GM12878 (cell line): ENCODE measurements at regions not wholly inside any gene's neighbourhood (a gene's known extent, or its start where the extent isn't known, plus 50 kb on each side); places are given as distances from the start of the nearest gene placed in this dataset.

ENCODE experiments used
- ATAC-seq: fragments of 200-7000 bp; cut with Tn5 transposase; 3 replicates; pipeline ENCODE4 v1.9.1; 2020; ENCODE audit warnings: mild to moderate bottlenecking, moderate library complexity
- BruUV-seq: library from RNA; stranded (reverse); fragments of 400-500 nt; replicated peaks from 2 replicates; lab custom pipeline; 2021; lab: Mats Ljungman, UMichigan
- CTCF ChIA-PET: fragments of 300-600 bp; sonication (Branson Sonifier 250); formaldehyde crosslinking; extraction: SDS; loops from one replicate; lab custom pipeline; 2021; ENCODE audit warnings: inconsistent platforms; lab: Yijun Ruan, JAX
- POLR2A ChIA-PET: fragments of 350-600 bp; formaldehyde crosslinking; extraction: SDS; loops from one replicate; lab custom pipeline; 2021; ENCODE audit warnings: inconsistent platforms; lab: Charles Lee
- RAD21 ChIA-PET: fragments of 300-600 bp; sonication (Branson Sonifier 250); formaldehyde crosslinking; loops from one replicate; lab custom pipeline; 2023; ENCODE audit warnings: antibody characterized with exemption; ENCODE audit not compliant: unreplicated experiment; lab: Charles Lee
- SMC1A ChIA-PET: fragments of 300-600 bp; sonication (Branson Sonifier 250); formaldehyde crosslinking; loops from one replicate; lab custom pipeline; 2023; ENCODE audit not compliant: unreplicated experiment, uncharacterized antibody; lab: Charles Lee
- DNase-seq: peaks from one replicate; pipeline ENCODE4 v3.0.0-alpha.2; 2011; ENCODE audit warnings: low read depth, low spot score
- FAIRE-seq: peaks from 3 replicates; lab custom pipeline; 2011; peaks lifted over from hg19 to GRCh38; lab: Jason Lieb, UNC
- H2AFZ ChIP-seq: 2 replicates; pipeline ENCODE4 v1.6.0; 2011; ENCODE audit warnings: low read depth, low read length, control low read depth; ENCODE audit not compliant: control insufficient read depth
- H3K27ac ChIP-seq: 2 replicates; pipeline ENCODE4 v1.5.1; 2011; ENCODE audit warnings: control low read depth; ENCODE audit not compliant: control insufficient read depth, insufficient read depth
- H3K27me3 ChIP-seq, 2 experiments: replicated peaks in 1 of 2; 2 replicates each; pipeline versions ENCODE4 v1.6.0 to v1.6.1; 2011; ENCODE audit warnings: low read length in 1 of 2; ENCODE audit not compliant: control insufficient read depth in 2 of 2, insufficient read depth in 2 of 2
- H3K36me3 ChIP-seq, 2 experiments: 2 replicates each; pipeline ENCODE4 v1.5.1; 2011; ENCODE audit warnings: low read length in 1 of 2; ENCODE audit not compliant: control insufficient read depth in 2 of 2, insufficient read depth in 2 of 2
- H3K4me1 ChIP-seq: 2 replicates; pipeline ENCODE4 v1.6.1; 2011; ENCODE audit warnings: mild to moderate bottlenecking, low read length, moderate library complexity, mixed read lengths; ENCODE audit not compliant: control insufficient read depth, insufficient read depth
- H3K4me2 ChIP-seq: 2 replicates; pipeline ENCODE4 v1.6.0; 2011; ENCODE audit warnings: control low read depth; ENCODE audit not compliant: control insufficient read depth, insufficient read depth
- H3K4me3 ChIP-seq: fragments of 200-600 bp; sonication (generic); 2 replicates; pipeline ENCODE4 v1.5.1; 2016
- H3K79me2 ChIP-seq: 2 replicates; pipeline ENCODE4 v1.6.0; 2011; ENCODE audit warnings: low read length; ENCODE audit not compliant: control insufficient read depth, insufficient read depth
- H3K9ac ChIP-seq: 2 replicates; pipeline ENCODE4 v1.8.0; 2011; ENCODE audit warnings: low read length, control low read depth, mixed read lengths; ENCODE audit not compliant: control insufficient read depth, insufficient read depth
- H3K9me3 ChIP-seq: replicated peaks from 3 replicates; pipeline ENCODE4 v1.5.1; 2011; ENCODE audit warnings: mild to moderate bottlenecking, low read length; ENCODE audit not compliant: control insufficient read depth, insufficient read depth
- H4K20me1 ChIP-seq: 2 replicates; pipeline ENCODE4 v1.6.0; 2011; ENCODE audit not compliant: control insufficient read depth, insufficient read depth
- ATF2 ChIP-seq: IDR thresholded peaks from 2 replicates; pipeline ENCODE4 v1.6.1; 2012; ENCODE audit warnings: low read length, inconsistent platforms
- BACH1 ChIP-seq: fragments of 450-650 bp; IDR thresholded peaks from 2 replicates; pipeline ENCODE4 v1.6.1; 2017; ENCODE audit warnings: mild to moderate bottlenecking, borderline replicate concordance
- CHD1 ChIP-seq: IDR thresholded peaks from 2 replicates; pipeline ENCODE4 v1.6.1; 2012; ENCODE audit warnings: low read depth, low read length, improper control_type of control experiment
- CREB1 ChIP-seq: IDR thresholded peaks from 2 replicates; pipeline ENCODE4 v1.6.1; 2012; ENCODE audit warnings: low read depth, mild to moderate bottlenecking, inconsistent platforms
- E4F1 ChIP-seq: fragments of 450-650 bp; IDR thresholded peaks from 2 replicates; pipeline ENCODE4 v1.6.1; 2018; ENCODE audit warnings: borderline replicate concordance, mild to moderate bottlenecking; ENCODE audit not compliant: partially characterized antibody
- HDGF ChIP-seq: fragments of 450-650 bp; IDR thresholded peaks from 2 replicates; pipeline ENCODE4 v1.6.1; 2016; ENCODE audit warnings: antibody characterized with exemption
- JUNB ChIP-seq: IDR thresholded peaks from 2 replicates; pipeline ENCODE4 v1.6.1; 2016; ENCODE audit warnings: antibody characterized with exemption, mild to moderate bottlenecking
- MYB ChIP-seq: fragments of 150-350 bp; IDR thresholded peaks from 2 replicates; pipeline ENCODE4 v1.6.1; 2014; ENCODE audit warnings: mild to moderate bottlenecking, low read depth, low read length, borderline replicate concordance
- REST ChIP-seq: IDR thresholded peaks from 2 replicates; pipeline ENCODE4 v1.6.1; 2012; ENCODE audit warnings: mild to moderate bottlenecking, low read depth, low read length
- SIN3A ChIP-seq: IDR thresholded peaks from 2 replicates; pipeline ENCODE4 v1.6.1; 2012; ENCODE audit warnings: low read depth, low read length, improper control_type of control experiment
- STAT3 ChIP-seq: IDR thresholded peaks from 2 replicates; pipeline ENCODE4 v1.6.1; 2011; ENCODE audit warnings: low read depth, low read length, improper control_type of control experiment
- SUZ12 ChIP-seq: fragments of 200-600 bp; sonication (generic); IDR thresholded peaks from one replicate; pipeline ENCODE4 v1.6.1; 2018; ENCODE audit warnings: antibody characterized with exemption, mild to moderate bottlenecking; ENCODE audit not compliant: unreplicated experiment
- TARDBP ChIP-seq: IDR thresholded peaks from 2 replicates; pipeline ENCODE4 v1.6.1; 2016; ENCODE audit warnings: borderline replicate concordance
- ZBTB11 ChIP-seq: fragments of 450-650 bp; formaldehyde crosslinking; IDR thresholded peaks from 2 replicates; pipeline ENCODE4 v1.5.0; 2022; ENCODE audit warnings: mild to moderate bottlenecking, missing genetic modification characterization
- ZNF207 ChIP-seq: fragments of 450-650 bp; IDR thresholded peaks from 2 replicates; pipeline ENCODE4 v1.6.1; 2014; ENCODE audit warnings: antibody characterized with exemption, mild to moderate bottlenecking, borderline replicate concordance
- ZSCAN29 ChIP-seq: fragments of 450-650 bp; IDR thresholded peaks from 2 replicates; pipeline ENCODE4 v1.6.1; 2017; ENCODE audit warnings: mild to moderate bottlenecking, moderate library complexity
- WGBS: methylation state at CpG from one replicate; pipeline ENCODE4 v1.1.6; 2016; ENCODE audit warnings: low lambda C conversion rate; ENCODE audit not compliant: insufficient replicate concordance, insufficient coverage; ENCODE audit errors: missing lambda C conversion rate; 5-methylcytosine and 5-hydroxymethylcytosine counted together
- in situ Hi-C: fragments of 300-500 bp; cut with MboI; formaldehyde crosslinking; loops from 9 replicates; pipeline ENCODE4 v1.14.3; 2018; ENCODE audit warnings: mixed read lengths
- intact Hi-C: fragments of 100-400 bp; cut with micrococcal nuclease; formaldehyde crosslinking; loops from one replicate; pipeline ENCODE4 v1.14.2; 2022; ENCODE audit not compliant: unreplicated experiment

- WGBS, result 67% methylated on average over 3 of the region's 3 CpGs
- Histone ChIP-seq H3K4me2 (no peak overlapping the region), H3K4me3 (no peak overlapping the region), H3K36me3 (no peaks in the 10 kb centered on the region), H2AFZ (no peak overlapping the region), H3K9me3 (no peaks in the 10 kb centered on the region), H3K9ac (no peak overlapping the region), H3K4me1 (no peaks in the 10 kb centered on the region), H3K27me3 (no peaks in the 10 kb centered on the region; a peak in 1 of 4 replicates), H3K79me2 (no peaks in the 10 kb centered on the region), H4K20me1 (no peaks in the 10 kb centered on the region), H3K27ac (no peak overlapping the region)
- FAIRE-seq (no peak), ATAC-seq (no peak), DNase-seq (no peak)
- intact Hi-C loops, result no loop called here
- RAD21 ChIA-PET, result no interaction called here
- in situ Hi-C loops, result no loop called here
- CTCF ChIA-PET, result no interaction called here
- POLR2A ChIA-PET, result no interaction called here
- SMC1A ChIA-PET, result no interaction called here
- no TSS peak for BruUV-seq
- TF ChIP-seq ZBTB11 (CRISPR knock-in tag) (no peak), ZNF207 (no peak), E4F1 (no peak), MYB (no peak), STAT3 (no peak), CHD1 (no peak), HDGF (no peak), TARDBP (no peak), REST (no peak), SUZ12 (no peak), ZSCAN29 (no peak), CREB1 (no peak), SIN3A (no peak), BACH1 (no peak), JUNB (no peak), ATF2 (no peak)
These were observed 126.7 kb upstream of the RCN1 start for GRCh38 chr11:31964181-31964580.
